ENCODE measurements at regions not wholly inside any gene's neighbourhood (a gene's known extent, or its start where the extent isn't known, plus 50 kb on each side); places are given as distances from the start of the nearest gene placed in this dataset.

DNA sequence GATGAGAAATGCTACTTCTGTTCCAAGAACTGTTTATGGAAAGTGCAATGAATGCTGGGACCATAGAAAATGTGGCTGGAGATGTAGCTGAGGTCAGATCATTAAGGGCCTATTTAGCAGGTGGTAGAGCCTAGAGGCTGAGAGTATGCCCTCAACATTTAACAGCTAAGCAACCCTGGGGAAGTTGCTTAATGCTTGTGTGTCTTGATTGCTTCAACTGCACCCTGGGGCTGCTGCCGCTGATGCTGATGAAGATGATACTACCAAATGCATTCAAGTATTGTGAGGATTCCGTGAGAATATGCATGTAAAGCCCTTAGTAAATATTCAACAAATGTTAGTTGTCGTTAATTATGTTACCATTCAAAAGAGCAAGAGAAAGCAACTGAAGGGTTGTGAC lies 273.2 kb downstream of the BCL11A start:
- no peaks in the 10 kb centered on the region for H3K9me3 ChIP-seq (ENCODE audit: severe bottlenecking)
- no peak overlapping the region for H3K4me3 ChIP-seq (ENCODE audit: low read depth, low read length)
- H3K27ac ChIP-seq: no peak overlapping the region
- H3K27me3 ChIP-seq (ENCODE audit: insufficient read depth, low read depth, severe bottlenecking): no peaks in the 10 kb centered on the region
- TF ChIP-seq, protein P1, sequence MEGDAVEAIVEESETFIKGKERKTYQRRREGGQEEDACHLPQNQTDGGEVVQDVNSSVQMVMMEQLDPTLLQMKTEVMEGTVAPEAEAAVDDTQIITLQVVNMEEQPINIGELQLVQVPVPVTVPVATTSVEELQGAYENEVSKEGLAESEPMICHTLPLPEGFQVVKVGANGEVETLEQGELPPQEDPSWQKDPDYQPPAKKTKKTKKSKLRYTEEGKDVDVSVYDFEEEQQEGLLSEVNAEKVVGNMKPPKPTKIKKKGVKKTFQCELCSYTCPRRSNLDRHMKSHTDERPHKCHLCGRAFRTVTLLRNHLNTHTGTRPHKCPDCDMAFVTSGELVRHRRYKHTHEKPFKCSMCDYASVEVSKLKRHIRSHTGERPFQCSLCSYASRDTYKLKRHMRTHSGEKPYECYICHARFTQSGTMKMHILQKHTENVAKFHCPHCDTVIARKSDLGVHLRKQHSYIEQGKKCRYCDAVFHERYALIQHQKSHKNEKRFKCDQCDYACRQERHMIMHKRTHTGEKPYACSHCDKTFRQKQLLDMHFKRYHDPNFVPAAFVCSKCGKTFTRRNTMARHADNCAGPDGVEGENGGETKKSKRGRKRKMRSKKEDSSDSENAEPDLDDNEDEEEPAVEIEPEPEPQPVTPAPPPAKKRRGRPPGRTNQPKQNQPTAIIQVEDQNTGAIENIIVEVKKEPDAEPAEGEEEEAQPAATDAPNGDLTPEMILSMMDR (IDR thresholded peaks at IDR 0.05; ENCODE audit: low read depth, low read length): no peak
- no peak for DNase-seq
- no peaks in the 10 kb centered on the region for H3K36me3 ChIP-seq

DNA sequence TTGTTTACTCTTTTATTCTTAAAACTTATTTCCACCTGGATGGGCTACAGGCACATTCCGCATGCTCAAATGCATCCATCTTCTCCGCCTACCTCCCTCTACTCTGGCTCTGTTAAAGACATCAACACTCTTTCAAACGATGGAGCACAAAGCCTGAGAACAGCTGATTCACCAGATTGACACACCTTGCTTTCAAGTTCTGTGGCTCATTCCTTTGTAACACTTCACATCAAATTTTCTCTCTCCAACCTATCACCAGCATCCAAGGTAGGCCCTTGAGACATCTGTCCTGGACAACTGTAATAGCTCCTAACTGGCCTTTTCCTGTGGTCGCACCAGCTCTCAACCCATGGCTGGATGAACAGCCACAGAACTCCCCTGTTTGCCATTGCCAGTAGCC lies 274.5 kb downstream of the BCL11A start:
- no peak for DNase-seq
- peaks cover 6% of the 10 kb centered on the region for H3K9me3 ChIP-seq (ENCODE audit: severe bottlenecking)
- no peak overlapping the region for H3K4me3 ChIP-seq (ENCODE audit: low read depth, low read length)
- TF ChIP-seq, protein P1 (IDR thresholded peaks at IDR 0.05; ENCODE audit: low read depth, low read length): no peak
- H3K27ac ChIP-seq: no peak overlapping the region
- H3K36me3 ChIP-seq: no peaks in the 10 kb centered on the region
- H3K27me3 ChIP-seq (ENCODE audit: insufficient read depth, low read depth, severe bottlenecking): no peaks in the 10 kb centered on the region

DNA sequence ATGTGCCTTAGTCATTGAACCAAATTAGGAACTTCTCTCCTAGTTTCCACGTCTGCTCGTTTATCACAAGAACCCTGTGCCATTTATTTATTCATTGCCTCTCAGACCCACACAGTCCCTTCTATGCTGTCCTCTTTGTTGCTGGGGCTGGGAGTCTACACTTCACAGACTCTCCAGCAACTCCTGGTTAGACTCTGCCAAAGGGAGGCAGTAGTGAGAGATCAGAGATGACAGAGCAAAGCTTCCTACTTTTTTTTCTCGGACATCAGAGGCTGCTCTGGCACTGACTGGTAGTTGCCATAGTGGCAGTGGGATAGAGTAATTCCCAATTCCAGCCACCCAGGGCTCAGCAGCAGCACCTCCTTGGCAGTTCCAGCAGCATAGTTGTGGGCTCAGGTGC lies 277.5 kb downstream of the BCL11A start:
- H3K9me3 ChIP-seq (ENCODE audit: severe bottlenecking): peaks cover 6% of the 10 kb centered on the region
- no peak for DNase-seq
- H3K36me3 ChIP-seq: no peaks in the 10 kb centered on the region
- H3K4me3 ChIP-seq (ENCODE audit: low read depth, low read length): no peak overlapping the region
- TF ChIP-seq, protein P1 (IDR thresholded peaks at IDR 0.05; ENCODE audit: low read depth, low read length): no peak
- H3K27me3 ChIP-seq (ENCODE audit: insufficient read depth, low read depth, severe bottlenecking): no peaks in the 10 kb centered on the region
- no peak overlapping the region for H3K27ac ChIP-seq

DNA sequence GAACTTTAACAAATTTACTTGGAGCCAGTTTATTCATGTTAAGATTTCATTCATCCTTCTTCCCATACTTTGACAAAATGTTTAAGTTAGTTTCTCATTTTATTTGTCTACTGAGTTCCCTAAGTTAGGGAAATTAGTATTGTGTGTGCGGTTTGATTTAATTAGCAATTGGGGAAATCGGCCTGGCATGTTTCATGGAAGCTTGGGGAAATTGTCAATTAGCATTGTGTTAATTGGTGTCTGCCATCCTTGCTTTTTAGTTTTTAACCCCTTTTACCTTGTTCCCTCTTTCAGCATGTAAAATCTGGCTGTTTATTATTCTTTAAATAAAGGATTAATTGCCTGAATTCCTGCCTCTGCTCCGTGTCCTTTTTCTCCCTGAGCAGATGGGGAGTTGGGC lies 279.6 kb downstream of the BCL11A start:
- H3K27ac ChIP-seq: peak overlapping the region; percentile 2; the same call in 1 of the 2 replicates
- DNase-seq: no peak
- H3K9me3 ChIP-seq (ENCODE audit: severe bottlenecking): peaks cover 6% of the 10 kb centered on the region
- H3K27me3 ChIP-seq (ENCODE audit: insufficient read depth, low read depth, severe bottlenecking): no peaks in the 10 kb centered on the region
- H3K36me3 ChIP-seq: no peaks in the 10 kb centered on the region
- TF ChIP-seq, protein P1 (IDR thresholded peaks at IDR 0.05; ENCODE audit: low read depth, low read length): no peak
- H3K4me3 ChIP-seq (ENCODE audit: low read depth, low read length): no peak overlapping the region

DNA sequence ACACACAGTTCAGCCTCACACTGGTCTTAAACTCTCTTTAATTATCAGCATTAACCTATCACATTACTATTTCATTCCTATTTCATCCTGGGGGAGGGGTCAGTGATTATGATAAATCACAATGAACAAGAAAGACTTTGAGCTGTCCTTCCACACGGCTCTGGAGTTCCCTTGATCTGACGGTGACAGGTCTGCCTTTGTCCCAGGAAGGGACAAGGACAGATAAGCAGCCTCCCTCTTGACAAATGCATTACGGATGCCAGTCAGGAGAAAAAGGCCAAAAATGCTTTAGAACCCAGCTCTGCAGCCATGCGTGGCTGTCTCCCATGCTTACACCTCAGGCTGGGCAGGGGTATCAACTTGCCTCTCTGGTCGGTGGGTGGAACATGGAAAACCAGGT lies 281.7 kb downstream of the BCL11A start:
- TF ChIP-seq, protein P1 (IDR thresholded peaks at IDR 0.05; ENCODE audit: low read depth, low read length): no peak
- peaks cover 6% of the 10 kb centered on the region for H3K9me3 ChIP-seq (ENCODE audit: severe bottlenecking)
- no peak overlapping the region for H3K4me3 ChIP-seq (ENCODE audit: low read depth, low read length)
- H3K27ac ChIP-seq: no peak overlapping the region
- no peak for DNase-seq
- H3K36me3 ChIP-seq: no peaks in the 10 kb centered on the region
- no peaks in the 10 kb centered on the region for H3K27me3 ChIP-seq (ENCODE audit: insufficient read depth, low read depth, severe bottlenecking)

DNA sequence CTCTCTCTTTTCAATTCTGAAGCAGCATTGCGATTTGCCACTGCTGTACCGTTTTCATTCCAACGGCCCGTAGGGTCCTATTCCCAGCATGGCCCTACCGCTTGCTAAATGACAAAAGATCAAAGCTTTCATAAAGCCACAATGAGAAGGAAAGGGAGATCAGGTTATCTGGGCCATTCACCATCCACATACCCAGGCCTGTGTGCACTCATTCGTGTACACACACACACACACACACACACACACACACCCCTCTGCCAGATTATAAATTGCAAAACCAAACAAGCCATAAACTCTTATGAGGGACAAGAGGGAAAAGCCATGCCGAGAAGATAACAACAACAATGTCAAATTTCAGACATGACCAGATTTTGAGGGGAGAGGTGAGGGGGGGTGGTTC lies 282.3 kb downstream of the BCL11A start:
- H3K9me3 ChIP-seq (ENCODE audit: severe bottlenecking): peaks cover 6% of the 10 kb centered on the region
- H3K27ac ChIP-seq: no peak overlapping the region
- no peak overlapping the region for H3K4me3 ChIP-seq (ENCODE audit: low read depth, low read length)
- DNase-seq: no peak
- TF ChIP-seq, protein P1 (IDR thresholded peaks at IDR 0.05; ENCODE audit: low read depth, low read length): no peak
- H3K27me3 ChIP-seq (ENCODE audit: insufficient read depth, low read depth, severe bottlenecking): no peaks in the 10 kb centered on the region
- no peaks in the 10 kb centered on the region for H3K36me3 ChIP-seq

Data from WERI-Rb-1 (cell line).